ENCODE measurements at regions not wholly inside any gene's neighbourhood (a gene's known extent, or its start where the extent isn't known, plus 50 kb on each side); places are given as distances from the start of the nearest gene placed in this dataset.

DNA sequence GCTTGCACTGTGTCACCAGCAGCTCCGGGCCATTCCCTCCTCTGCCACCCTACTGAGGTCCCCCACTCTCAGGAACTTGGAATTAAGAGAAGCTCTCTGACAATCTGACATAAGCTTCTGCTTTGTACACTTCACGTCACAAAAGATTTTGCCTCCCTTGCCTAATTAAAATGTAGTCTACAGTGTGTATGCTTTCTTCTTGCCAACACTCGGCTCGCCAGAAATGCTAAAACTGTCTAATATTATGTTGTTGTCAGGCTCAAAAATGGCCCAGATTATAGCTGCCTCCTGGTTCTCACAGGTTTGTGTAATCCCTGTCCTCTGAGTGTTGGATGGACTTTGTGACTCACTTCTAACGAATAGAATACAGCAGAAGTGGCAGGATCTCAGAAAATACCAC lies 474.7 kb downstream of the MBD2 start:
- H3K9me3 ChIP-seq: no peaks in the 10 kb centered on the region
- no peaks in the 10 kb centered on the region for H3K36me3 ChIP-seq
- no peak overlapping the region for H3K4me3 ChIP-seq (ENCODE audit: low read depth in 1 of 2, low read length in 1 of 2)
- no peaks in the 10 kb centered on the region for H3K4me1 ChIP-seq (ENCODE audit: control insufficient read depth in 1 of 2, insufficient read depth in 1 of 2, low read depth in 1 of 2, low read length in 1 of 2)
- no peak overlapping the region for H3K27ac ChIP-seq
- H3K27me3 ChIP-seq: no peaks in the 10 kb centered on the region
- no peak for TF ChIP-seq CTCF (IDR thresholded peaks at IDR 0.05)

DNA sequence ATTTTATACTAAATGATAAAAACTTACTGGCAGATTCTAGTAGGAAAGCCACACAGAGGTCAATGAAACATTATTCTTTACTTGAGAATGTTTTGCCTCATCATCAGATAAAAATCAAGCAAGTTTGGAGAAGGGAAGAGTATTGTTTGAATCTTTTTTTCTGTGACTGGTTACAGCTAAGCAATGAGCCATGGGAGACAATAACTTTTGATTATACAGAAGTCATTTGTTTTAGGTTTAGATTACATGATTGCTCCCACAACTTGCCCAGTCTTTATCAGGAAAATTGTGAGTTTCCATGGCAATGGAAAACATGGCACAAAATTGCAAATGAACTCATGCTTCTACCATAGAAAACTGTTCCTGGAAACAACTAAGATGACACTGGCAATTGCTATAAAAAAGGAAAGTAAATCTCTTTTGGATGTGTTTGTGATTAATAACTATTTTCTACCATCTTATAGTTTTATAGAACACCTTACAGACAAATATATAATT lies 476.8 kb downstream of the MBD2 start:
- no peak overlapping the region for H3K27ac ChIP-seq
- H3K4me1 ChIP-seq (ENCODE audit: control insufficient read depth in 1 of 2, insufficient read depth in 1 of 2, low read depth in 1 of 2, low read length in 1 of 2): no peaks in the 10 kb centered on the region
- H3K9me3 ChIP-seq: no peaks in the 10 kb centered on the region
- H3K4me3 ChIP-seq (ENCODE audit: low read depth in 1 of 2, low read length in 1 of 2): no peak overlapping the region
- H3K27me3 ChIP-seq: no peaks in the 10 kb centered on the region
- H3K36me3 ChIP-seq: no peaks in the 10 kb centered on the region
- no peak for TF ChIP-seq CTCF (IDR thresholded peaks at IDR 0.05)

GRCh38 chr18:53747210-53747609 lies 477.3 kb downstream of the MBD2 start:
- Histone ChIP-seq H3K4me3 (ENCODE audit: low read depth in 1 of 2, low read length in 1 of 2) (no peak overlapping the region), H3K36me3 (no peaks in the 10 kb centered on the region), H3K27me3 (no peaks in the 10 kb centered on the region), H3K9me3 (no peaks in the 10 kb centered on the region), H3K27ac (no peak overlapping the region), H3K4me1 (ENCODE audit: control insufficient read depth in 1 of 2, insufficient read depth in 1 of 2, low read depth in 1 of 2, low read length in 1 of 2) (no peaks in the 10 kb centered on the region)
- no peak for TF ChIP-seq CTCF (IDR thresholded peaks at IDR 0.05)

DNA sequence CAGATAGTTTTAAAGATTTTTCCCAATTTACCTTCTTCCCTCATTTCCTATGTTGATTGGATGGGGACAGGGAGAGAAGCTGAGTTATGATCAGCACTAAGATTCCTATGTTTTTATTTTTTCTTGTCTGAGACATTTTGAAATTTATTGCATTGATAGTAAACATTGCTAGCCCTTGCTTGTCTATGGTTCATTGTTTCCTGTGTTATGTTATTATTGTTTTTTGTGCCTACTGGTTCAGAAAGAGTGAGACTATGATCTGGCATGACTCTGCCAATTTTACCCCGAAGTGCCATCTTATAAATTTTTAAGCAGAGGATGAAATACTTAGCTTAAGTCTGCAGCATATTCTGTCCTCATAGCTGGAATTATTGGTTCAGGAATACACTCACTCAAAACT lies 478.5 kb downstream of the MBD2 start:
- Histone ChIP-seq H3K4me3 (ENCODE audit: low read depth in 1 of 2, low read length in 1 of 2) (no peak overlapping the region), H3K4me1 (ENCODE audit: control insufficient read depth in 1 of 2, insufficient read depth in 1 of 2, low read depth in 1 of 2, low read length in 1 of 2) (no peaks in the 10 kb centered on the region), H3K36me3 (no peaks in the 10 kb centered on the region), H3K27ac (no peak overlapping the region), H3K27me3 (no peaks in the 10 kb centered on the region), H3K9me3 (no peaks in the 10 kb centered on the region)
- no peak for TF ChIP-seq CTCF (IDR thresholded peaks at IDR 0.05)

GRCh38 chr18:53745224-53745967 lies 479.1 kb downstream of the MBD2 start:
- H3K27me3 ChIP-seq: no peaks in the 10 kb centered on the region
- H3K9me3 ChIP-seq: no peaks in the 10 kb centered on the region
- H3K4me3 ChIP-seq (ENCODE audit: low read depth in 1 of 2, low read length in 1 of 2): no peak overlapping the region
- no peak overlapping the region for H3K27ac ChIP-seq
- TF ChIP-seq CTCF (IDR thresholded peaks at IDR 0.05): no peak
- H3K36me3 ChIP-seq: no peaks in the 10 kb centered on the region
- H3K4me1 ChIP-seq (ENCODE audit: control insufficient read depth in 1 of 2, insufficient read depth in 1 of 2, low read depth in 1 of 2, low read length in 1 of 2): no peaks in the 10 kb centered on the region
